Hepatocyte (in vitro differentiated cells): ENCODE measurements at regions not wholly inside any gene's neighbourhood (a gene's known extent, or its start where the extent isn't known, plus 50 kb on each side); places are given as distances from the start of the nearest gene placed in this dataset.

Source experiments
- EZH2 ChIP-seq: fragments of 200-600 bp; sonication (generic); IDR thresholded peaks from 2 replicates; pipeline ENCODE4 v1.6.1; 2016; ENCODE audit warnings: antibody characterized with exemption, mild to moderate bottlenecking, borderline replicate concordance
- EZH2phosphoT487 ChIP-seq: fragments of 200-600 bp; sonication (generic); IDR thresholded peaks from one replicate; pipeline ENCODE4 v1.6.1; 2018; ENCODE audit warnings: antibody characterized with exemption, mild to moderate bottlenecking, low read depth, moderate library complexity; ENCODE audit not compliant: unreplicated experiment, severe bottlenecking
- TF ChIP-seq, protein P1 (sequence below): fragments of 200-600 bp; sonication (generic); IDR thresholded peaks from 2 replicates; pipeline ENCODE4 v1.5.1; 2016; ENCODE audit warnings: antibody characterized with exemption, mild to moderate bottlenecking; ENCODE audit not compliant: poor library complexity

DNA sequence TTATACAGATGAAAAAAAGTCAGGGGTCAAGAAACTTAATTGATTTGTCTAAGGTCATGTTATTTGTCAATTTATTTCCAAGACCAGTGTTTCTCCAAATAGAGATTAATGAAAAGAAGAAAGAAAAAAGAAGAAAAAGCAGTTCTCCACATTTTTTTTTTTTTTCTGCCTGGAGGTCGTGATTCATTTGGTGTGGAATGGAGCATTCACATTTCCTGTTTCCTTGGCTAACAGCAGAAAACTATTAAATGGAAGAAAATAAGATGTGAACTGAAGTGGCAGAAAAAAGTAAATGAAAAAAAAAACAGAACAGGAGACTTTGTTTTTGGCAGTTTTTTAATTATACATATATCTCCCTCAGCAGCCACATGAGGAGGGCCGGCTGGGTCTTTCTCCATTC lies 470.8 kb upstream of the ZNF337 start:
- TF ChIP-seq, protein P1, sequence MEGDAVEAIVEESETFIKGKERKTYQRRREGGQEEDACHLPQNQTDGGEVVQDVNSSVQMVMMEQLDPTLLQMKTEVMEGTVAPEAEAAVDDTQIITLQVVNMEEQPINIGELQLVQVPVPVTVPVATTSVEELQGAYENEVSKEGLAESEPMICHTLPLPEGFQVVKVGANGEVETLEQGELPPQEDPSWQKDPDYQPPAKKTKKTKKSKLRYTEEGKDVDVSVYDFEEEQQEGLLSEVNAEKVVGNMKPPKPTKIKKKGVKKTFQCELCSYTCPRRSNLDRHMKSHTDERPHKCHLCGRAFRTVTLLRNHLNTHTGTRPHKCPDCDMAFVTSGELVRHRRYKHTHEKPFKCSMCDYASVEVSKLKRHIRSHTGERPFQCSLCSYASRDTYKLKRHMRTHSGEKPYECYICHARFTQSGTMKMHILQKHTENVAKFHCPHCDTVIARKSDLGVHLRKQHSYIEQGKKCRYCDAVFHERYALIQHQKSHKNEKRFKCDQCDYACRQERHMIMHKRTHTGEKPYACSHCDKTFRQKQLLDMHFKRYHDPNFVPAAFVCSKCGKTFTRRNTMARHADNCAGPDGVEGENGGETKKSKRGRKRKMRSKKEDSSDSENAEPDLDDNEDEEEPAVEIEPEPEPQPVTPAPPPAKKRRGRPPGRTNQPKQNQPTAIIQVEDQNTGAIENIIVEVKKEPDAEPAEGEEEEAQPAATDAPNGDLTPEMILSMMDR: no peak
- TF ChIP-seq EZH2 (no peak), EZH2phosphoT487 (no peak)
